Fibroblast of gingiva (primary cell): ENCODE measurements at regions not wholly inside any gene's neighbourhood (a gene's known extent, or its start where the extent isn't known, plus 50 kb on each side); places are given as distances from the start of the nearest gene placed in this dataset.
"Not testable (repeated sequence)": the region's sequence is repeated elsewhere in the genome, so short reads cannot be mapped to it uniquely, and the experiment has no call there.

Source experiments
- DNase-seq: peaks from one replicate; pipeline ENCODE4 v3.0.0-alpha.2; 2011; ENCODE audit warnings: low read depth

GRCh38 chr3:118678663-118679062, 356.0 kb downstream of the IGSF11 start:
- DNase-seq, result not testable (repeated sequence)

DNA sequence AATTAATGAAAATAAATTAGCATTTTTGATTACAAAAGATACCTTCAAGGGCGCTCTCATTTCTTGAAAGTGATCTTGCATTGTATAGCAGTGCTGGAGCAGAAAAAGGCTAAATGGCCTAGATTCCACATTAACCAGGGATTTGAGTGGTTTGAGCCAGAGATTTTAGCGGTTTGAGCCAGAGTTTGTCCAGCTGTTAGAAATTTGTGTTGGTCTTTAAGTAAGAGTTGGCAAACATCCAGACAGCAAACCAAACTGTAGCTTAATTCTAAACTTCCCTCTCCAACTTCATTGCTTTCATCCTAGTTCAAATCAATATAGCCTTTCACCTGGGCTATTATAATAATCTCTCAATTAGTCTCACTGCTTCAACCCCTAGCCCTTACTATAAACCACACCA, 351.7 kb downstream of the IGSF11 start:
- DNase-seq, result no peak

- DNase-seq, result no peak
Measured at GRCh38 chr3:118683636-118684035, 351.0 kb downstream of the IGSF11 start.

DNA sequence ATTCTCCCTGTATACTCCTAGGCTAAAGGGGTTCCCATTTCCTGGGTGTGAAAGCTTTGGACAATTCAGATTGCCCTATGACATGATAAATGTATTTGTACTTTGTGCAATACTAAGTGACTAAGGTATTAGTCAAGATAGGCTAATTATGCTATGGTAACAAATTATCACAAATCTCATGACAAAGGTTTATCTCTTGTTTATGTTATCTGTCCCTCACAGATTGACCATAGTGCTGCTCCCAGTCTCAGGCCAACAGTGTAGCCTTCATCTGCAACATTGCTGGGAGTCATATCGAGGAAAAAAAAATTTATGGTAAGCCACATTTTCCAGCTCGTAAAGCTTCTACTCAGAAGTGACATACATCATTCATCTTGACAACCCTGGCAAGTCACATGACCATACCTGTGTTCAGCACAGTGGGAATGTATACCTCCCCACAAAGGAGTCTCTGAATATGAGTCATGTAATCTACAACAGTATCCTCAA, 346.2 kb downstream of the IGSF11 start:
- no peak for DNase-seq

DNA sequence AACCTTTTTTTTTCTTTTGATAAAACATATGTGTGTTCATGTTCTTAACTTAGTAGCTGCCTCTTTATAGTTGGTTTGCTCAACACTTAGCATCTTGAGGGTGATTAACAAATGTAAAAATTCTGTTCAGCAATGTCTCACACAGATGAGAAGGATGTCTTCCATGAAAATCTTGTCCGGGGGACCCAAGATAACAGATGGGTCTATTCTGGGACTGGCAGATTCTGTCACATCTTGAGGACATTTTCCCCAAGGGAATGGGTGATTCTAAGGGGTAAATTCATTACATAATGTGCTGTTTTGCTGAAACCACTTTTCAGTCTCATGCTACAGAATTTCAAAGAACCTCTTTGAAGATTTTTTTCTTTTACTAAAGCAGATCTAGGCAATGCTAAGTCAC, 342.2 kb downstream of the IGSF11 start:
- no peak for DNase-seq

DNA sequence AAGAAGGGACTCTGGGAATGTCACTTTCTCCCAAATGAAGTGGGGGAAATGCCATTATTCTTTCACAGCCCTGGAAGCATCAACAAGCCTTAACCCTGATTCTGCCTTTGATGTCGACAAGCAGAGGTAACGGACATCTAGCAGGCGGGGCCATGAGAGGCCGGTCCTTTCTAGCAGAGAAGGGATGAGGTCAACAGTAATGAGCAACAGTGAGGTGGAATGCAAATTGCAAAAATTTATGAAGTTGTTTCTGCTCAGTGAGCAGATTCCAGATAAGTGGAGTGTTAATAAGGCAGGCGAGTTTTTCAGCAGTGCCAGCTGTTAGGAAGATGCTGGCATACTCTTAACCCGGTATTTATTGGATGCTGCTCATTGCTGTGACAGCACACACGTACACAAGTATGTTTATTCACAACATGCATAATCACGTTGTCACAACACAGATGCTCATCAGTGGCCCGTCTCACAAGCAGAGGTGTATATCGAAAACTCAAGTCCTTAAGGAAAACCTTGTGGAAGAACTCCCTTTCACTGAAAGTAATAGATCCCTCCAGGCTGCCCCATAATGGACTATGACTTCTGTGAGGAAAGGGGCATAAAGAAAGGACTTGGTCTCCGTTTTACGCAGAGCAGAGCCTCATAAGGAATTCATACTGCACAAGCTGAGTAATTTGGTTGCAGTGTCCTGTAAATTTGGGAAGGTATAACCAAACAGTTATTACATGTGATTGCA, 329.0 kb downstream of the IGSF11 start:
- DNase-seq, result no peak

DNA sequence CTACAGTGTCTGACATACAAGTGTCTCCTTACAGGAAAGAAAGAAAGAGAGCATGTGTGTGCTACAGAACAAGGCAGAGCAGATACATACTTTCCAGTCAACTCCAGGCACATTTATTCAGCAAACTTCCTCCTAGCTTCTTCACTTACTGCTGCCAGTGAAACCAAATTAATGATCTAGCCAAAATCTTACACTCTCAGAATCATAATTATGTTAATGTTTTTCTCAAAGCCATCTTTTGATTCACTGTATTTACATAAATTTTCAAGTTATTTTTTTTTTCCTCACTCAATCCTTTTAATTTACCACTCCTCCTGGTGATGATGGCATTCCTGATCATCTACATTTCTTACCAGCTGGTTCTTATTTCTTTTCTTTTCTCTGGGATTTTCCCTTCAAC, 326.7 kb downstream of the IGSF11 start:
- no peak for DNase-seq

GRCh38 chr3:118710532-118710931, 324.1 kb downstream of the IGSF11 start:
- no peak for DNase-seq

DNA sequence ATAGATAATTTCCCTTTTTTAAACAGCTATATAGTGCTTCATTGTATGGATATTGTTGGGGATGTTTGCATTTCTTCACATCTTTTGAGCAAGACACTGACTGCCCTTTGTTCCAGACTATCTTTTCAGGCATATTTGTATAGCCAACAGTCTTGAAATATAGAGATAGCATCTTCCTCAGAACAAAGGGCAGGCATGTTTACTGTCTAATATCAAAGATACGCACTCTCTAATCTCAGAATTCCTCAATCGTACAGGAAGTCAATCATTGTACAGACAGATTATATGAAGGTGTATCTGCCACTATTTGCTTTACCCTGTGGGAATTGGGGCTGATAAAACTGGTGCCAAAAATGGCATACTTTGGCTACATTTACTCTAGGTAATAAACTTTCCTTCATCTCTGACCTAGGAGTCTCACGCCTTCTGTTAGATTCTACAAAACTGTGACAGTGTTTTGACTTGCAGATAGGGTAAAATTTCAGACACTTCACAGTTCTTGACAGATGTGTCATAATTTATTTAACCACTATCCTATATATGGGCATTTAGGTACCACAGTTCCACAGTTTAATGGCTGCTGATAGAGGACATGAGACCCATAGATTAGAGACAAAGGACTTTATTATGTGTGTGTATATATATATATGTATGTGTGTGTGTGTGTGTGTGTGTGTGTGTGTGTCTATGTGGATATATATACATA, 321.0 kb downstream of the IGSF11 start:
- no peak for DNase-seq

GRCh38 chr3:118714800-118715199, 319.8 kb downstream of the IGSF11 start:
- DNase-seq, result no peak

GRCh38 chr3:118729546-118729945, 305.1 kb downstream of the IGSF11 start:
- no peak for DNase-seq

GRCh38 chr3:118734664-118735063, 300.0 kb downstream of the IGSF11 start:
- DNase-seq, result no peak

- no peak for DNase-seq
Measured at GRCh38 chr3:118736107-118736506, 298.5 kb downstream of the IGSF11 start.

DNA sequence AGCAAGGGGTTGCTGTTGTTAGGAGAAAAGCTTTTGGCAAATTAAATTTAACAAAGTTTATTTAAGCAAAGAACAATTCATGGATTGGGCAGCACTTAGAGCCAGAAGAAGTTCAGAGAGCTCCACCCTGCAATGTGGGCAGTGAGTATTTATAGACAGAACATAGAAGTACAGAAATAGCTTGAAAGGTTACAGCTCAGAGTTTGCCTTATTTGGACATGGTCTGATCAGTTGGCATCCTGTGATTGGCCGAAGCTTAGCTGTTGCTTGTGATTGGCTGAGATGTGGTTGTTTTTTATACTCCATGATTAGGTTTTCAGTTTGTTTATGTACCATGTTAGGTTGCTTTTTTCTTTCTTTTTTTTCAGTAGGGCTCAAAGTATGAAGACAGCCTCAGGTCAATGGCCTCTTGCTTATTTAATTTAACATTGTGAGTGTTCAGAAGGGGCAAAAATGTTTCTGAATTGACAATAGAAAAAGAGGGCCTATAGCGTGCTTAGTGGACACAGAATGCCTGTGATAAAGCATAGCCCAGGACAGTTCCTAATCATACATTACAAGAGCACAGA, 293.8 kb downstream of the IGSF11 start:
- DNase-seq, result no peak

GRCh38 chr3:118742760-118743159, 291.9 kb downstream of the IGSF11 start:
- DNase-seq, result no peak

- no peak for DNase-seq
Measured at GRCh38 chr3:118744186-118744585, 290.5 kb downstream of the IGSF11 start.

- no peak for DNase-seq
Measured at GRCh38 chr3:118754406-118755252, 280.0 kb downstream of the IGSF11 start.

DNA sequence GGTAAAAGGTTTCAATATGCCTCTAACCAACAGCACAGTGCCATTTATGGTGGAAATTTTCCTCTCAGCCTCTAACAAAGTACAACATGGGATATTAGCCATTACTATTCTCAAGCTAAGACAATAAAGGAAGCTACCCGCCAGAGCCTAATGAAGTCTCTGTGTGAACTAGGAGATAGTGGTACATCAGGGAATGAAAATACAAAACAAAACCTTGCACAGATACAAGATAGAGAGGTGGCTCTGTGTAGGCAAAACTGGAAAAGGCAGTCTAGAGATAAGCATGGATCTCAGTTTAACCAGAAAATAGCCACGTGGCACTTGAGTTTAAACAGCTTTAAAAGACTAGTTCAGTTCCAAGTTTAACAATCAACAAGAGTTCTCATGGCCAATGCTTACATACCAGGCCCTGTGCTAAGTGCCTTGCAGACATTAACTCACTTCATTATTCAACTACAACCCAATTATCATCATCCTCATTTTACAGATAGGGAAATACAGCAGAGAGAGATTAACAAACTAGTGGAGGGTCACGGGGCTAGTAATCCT, 279.3 kb downstream of the IGSF11 start:
- DNase-seq, result no peak

DNA sequence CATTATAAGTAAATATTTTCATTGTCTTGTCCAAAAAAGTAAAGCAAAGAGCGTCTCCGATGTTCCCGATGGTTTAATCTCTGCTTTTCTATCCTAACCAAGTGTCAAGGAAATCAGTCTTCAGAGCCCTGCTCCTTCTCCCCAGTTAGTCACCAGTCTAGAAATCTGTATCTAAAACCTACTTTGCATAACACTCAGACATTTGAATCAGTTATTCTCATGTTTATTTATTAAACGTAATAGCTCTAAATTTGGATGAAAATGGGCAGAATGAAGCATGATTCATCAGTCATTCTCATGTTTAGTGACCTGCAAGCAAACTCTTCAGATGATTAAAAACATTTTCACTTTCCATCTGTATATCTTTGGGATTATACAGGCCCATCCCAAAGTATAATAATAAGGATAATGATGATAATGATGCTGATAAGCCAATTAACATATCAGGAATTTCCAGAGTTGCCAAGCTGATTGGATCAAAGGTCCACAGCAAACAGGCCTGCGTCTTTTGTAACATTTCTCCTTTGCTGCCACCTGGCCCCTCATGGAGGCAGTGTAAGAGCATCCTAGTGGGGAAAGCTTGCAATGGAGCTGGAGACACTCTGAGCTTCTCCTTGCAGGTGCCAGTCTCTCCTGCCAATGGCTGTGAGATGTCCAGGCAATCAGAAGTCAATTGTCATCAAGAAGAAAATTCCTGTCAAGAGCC, 273.9 kb downstream of the IGSF11 start:
- DNase-seq, result no peak

- DNase-seq, result no peak
Measured at GRCh38 chr3:118761291-118761606, 273.4 kb downstream of the IGSF11 start.

GRCh38 chr3:118765636-118766305, 268.9 kb downstream of the IGSF11 start:
- no peak for DNase-seq
